ENCODE measurements at regions not wholly inside any gene's neighbourhood (a gene's known extent, or its start where the extent isn't known, plus 50 kb on each side); places are given as distances from the start of the nearest gene placed in this dataset.
"Not testable (repeated sequence)": the region's sequence is repeated elsewhere in the genome, so short reads cannot be mapped to it uniquely, and the experiment has no call there.

DNA sequence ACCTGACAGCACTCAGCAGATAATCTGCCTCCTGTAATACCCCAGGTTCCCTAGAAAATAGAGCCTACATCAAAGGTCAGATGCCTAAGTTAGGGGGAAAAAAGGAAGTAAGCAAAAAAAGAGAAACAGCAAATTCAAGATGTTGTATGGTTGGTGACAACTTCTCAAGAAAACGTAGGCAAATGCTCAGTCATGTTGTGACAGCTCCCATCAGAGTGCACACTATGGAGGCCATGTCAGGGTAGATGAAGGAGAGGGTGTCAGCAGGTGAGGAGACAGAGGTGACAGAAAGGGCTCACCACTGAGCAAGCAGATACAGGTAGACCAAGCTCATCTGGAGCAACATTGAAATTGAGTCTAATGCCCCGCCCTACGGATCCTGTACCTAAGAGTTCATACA is 356.8 kb upstream of the BRINP1 start:
- no peak for DNase-seq

DNA sequence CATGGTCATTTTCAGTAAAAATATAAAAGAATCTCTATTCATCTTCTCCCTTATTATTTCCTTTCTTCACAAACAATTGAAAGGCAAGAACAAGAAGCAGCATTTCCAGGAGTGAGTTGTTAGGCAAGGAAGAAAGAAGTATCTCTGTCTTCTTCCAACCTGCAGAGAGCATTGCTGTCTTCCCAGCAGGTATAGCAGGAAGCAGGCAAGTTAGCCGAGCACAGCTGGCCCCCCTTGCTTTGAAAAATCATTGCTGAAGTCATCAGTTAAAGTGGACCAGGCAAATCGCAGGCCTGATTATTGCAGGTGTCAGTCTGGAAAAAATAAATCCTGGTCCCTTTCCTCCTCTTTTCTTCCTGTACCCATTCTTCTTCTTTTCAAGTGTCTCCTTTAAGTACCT is 353.1 kb upstream of the BRINP1 start:
- DNase-seq: no peak

DNA sequence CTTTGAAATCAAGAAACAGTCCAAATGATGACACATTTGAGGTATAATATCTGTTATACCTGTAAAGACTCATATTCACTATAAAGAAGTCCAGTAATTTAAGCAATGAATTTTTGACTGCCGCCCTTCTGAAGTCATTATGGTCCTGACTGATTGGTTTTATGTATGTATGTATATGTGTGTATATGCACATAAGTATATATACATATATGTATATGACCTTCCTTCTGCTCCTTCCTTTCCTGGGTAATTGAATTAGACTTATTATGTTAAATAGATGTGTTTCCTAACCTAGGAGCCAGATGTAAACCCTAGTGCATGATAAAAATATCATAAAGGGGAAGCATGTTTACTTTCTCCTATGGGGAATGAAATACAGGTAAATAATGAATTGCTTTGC is 343.1 kb upstream of the BRINP1 start:
- DNase-seq: no peak

DNA sequence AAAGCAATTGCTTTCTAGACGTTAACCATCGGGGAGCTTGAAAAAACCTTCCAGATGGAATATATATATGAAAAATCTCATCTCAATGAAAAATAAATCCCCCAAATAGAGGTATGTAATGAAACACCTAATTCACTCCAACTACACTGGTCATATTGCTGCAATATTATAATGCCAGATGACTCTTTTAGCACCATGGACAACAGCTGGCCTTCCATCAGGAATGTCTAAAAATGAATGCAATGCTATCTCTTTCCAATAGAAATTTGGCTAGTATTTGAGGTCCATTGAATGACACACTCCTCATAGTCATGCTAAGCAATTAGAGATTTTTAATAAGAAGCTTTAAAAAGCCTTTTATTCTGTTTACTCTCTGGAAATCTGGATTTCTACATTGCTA is 340.2 kb upstream of the BRINP1 start:
- DNase-seq: no peak

DNA sequence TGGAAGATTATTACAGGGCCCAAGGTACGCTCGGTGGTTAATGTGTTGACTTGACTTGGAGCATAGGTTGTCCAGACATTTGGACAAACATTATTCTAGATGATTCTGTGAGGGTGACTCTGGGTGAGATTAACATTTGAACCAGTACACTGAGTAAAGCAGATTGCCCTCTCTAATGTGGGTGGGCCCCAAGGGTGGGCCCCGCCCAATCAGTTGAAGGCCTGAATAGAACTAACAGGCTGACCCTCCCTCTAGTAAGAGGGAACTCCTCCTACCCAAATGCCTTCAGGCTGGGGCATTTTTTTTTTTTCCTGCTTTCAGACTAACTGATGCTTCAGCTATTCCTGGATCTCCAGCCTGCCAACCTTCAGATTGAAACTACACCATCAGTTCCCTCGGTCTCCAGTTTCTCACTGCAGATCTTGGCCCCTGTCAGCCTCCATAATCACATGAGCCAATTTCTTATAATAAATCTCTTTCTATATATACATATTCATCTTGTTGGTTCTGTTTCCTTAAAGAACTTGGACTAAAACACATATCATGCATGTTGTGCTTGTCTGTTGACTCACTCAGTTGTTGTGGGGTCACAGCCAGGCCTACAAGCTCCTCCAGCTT is 338.1 kb upstream of the BRINP1 start:
- no peak for DNase-seq

DNA sequence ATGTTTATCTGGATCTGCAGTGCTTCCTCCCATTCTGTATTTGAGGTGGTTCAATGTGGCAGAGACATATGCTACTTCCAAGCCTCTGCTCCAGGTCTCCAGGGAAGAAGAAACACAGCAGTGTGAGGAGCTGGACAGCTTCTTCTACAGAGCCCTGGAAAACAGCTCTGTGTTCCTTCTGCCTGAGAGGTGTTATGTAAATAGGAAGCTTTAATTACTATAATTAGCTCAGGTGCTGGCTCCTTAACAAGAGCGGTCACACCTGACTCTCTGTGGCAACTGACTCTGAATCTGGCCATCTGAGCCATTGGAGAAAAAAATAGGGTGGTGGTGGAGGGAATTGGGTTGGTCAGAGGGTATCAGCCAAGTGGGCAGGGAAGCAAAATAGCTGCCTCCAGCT is 332.4 kb upstream of the BRINP1 start:
- DNase-seq: no peak

DNA sequence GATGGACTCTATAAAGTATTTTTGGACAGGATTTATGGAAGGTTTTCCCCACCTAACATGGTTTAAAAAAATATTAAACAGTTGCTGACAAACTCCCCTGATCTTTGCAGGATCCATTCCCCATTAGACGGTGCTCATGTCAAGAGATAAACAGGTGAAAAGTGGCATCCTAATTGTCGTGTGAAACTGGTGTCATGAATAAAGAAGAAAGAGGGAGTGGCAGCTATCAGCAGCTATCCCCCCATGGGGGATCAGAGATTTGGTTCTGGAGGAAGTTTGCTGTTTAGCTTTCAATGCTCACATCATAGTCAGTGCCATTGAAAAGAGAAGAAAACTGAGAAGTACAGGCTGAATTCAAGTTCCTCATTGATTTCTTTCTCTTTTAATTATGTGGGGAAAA is 329.3 kb upstream of the BRINP1 start:
- no peak for DNase-seq

DNA sequence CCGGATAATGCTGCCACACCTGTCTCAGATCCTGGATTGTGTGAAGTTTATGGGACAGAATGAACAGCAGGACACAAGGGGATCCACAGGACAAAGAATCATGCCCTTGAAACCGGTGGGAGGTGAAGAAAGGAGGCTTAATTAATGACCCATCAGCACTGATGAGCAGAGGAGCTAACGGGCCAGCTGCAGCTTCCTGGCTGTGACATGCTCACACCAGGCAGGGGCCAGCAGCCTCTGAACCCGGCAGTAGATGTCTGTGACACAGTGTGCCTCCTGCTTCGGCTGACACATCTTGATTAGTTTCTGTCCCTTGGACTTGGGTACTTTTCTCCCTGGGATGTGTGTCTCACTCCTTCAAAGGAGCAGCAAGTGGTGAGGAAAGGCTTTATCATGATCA is 328.8 kb upstream of the BRINP1 start:
- DNase-seq: no peak

DNA sequence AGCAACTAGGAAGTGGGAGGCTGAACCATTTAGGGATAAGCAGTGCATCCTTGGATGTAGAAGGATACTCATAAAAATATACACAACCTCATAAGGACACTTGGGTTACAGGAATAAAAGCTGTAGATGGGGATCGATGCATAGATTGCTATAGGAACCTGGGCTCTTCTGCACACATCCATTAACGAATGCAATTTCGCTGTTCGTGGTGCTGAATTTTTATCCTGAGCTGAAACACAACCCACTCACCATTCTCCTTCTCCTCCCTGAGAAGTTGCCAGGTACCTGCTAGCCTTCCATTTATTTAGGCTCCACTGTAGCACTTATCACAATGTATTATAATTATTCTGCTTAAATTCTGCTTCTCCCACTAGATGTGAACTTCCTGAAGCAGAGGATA is 320.6 kb upstream of the BRINP1 start:
- DNase-seq: no peak

DNA sequence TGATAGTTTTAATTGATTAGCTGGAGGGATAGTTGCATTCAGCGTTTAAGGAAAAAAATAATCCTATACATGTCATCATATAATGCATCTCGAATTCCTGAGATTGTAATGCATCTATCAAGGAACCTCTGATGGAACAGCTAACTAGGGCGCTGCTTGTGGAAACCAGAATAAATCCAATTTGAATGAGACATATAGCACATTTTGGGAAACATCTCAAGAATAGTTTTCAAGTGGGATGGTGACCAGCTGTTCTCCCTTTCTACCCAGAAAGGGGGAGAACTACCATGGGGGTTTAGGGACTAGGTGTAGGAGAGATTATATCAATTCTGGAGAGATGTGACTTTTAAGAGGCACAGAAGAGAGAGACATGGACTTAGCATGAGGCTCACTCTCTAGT is 319.3 kb upstream of the BRINP1 start:
- no peak for DNase-seq

DNA sequence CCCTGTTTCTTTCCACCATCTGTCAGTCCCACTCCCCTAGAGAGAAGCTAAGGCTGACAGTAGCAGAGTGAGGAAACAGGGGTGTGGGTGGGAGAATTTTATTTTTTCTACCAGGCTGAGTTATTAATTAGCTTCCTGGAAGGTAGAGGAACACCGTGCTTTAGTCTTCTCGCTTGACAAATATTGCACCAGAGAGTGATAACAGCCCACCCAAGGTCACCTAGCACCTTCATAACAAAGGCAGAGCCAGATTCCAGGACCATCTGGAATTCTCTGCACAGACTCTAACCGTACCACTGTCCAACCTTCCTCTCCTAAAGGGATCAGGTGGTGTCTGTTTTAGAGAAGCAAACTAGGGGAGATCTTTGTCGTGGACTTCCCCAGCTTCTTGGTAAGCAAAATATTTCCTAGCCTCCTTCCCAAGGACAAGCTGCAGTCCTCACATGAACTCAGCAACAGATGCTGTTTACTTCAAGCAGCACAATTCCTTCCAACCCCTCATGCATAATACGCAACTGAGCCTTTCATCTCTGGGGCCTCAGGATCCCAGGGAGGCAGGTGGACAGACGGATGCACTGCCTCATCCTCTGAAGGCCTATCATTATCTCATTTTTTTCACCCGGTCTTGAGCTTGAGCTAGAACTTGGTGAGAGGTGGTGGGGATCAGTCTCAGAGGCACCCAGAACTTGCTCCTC is 308.7 kb upstream of the BRINP1 start:
- DNase-seq: no peak

DNA sequence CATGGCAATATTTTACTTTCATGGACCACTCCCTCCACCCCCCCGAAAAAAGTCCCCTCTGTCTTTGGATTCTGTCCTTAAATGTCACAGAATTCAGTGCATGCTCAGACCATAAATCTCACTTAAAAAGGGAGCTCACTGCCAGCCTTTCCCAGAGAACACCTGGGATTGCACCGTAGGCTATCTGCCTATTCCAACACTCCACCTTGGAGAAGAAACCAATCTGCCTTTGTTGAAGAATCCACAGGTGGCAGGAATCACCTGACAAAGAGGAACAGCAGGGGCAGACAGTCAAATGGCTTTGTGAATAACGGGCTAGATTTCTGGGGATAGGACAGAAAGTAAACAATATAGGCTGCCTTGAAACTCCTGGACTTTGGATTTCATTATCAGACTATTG is 306.7 kb upstream of the BRINP1 start:
- DNase-seq: no peak

DNA sequence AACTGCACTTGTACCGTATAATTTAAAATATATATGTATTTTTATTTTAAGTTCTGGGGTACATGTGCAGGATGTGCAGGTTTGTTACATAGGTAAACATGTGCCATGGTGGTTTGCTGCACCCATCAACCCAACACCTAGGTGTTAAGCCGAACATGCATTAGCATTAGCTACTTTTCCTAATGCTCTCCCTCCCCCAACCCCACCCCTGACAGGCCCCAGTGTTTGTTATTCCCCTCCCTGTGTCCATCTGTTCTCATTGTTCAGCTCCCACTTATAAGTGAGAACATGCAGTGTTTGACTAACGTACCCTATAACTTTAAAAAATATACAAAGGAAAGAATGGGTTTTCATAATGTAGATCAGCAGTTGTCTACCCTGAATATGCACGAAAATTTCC is 303.5 kb upstream of the BRINP1 start:
- not testable (repeated sequence) for DNase-seq

DNA sequence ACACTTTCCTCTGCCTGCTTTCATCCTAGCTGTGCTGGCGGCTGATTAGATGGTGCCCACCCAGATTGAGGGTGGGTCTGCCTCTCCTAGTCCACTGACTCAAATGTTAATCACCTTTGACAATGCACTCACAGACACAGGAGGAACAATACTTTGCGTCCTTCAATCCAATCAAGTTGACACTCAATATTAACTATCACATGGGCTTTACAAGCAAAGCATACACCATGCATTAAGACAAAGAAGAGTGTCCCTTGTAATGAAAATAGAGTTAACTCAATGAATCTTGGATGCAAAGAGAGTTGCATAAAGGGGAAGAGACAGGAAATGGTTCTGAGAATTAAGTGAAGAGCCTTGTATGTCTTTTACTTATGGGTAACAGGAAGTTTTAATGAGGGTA is 298.7 kb upstream of the BRINP1 start:
- no peak for DNase-seq

DNA sequence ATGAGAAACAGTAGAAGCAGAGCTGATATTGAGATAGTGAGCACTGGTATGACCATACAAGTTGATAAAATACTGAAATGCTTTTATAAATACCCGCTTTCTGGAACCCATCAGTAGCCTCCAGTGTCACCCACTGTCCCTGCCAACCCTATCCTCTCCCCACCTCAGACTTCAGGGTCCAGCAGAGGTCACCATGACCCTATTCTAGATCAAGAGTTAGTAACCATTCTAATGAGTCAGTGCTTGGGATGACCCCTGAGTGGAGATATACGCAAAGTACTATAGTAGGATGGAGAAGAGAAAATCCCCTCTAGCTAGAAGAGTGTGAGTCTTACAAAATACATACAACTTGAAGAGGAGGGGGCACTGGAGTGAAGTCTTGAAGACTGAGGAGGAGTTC is 297.9 kb upstream of the BRINP1 start:
- no peak for DNase-seq

DNA sequence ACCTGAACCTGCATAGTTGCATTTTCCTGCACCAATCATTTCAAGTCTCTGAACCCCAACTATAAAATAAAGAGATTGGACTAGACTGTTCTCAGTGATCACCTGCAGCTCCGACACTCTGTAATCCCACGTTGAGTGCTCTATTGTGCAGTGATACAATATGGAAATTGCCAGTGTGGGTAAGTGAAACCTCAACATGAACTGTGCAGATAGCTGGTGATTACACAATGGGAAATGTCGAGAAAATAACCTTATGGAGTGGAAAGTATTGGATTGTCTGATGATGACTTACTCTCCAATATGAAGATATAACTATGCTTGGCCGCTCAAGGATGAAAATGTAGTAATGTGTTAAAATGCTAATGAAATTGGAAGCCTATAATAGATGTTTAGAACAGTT is 293.1 kb upstream of the BRINP1 start:
- no peak for DNase-seq

DNA sequence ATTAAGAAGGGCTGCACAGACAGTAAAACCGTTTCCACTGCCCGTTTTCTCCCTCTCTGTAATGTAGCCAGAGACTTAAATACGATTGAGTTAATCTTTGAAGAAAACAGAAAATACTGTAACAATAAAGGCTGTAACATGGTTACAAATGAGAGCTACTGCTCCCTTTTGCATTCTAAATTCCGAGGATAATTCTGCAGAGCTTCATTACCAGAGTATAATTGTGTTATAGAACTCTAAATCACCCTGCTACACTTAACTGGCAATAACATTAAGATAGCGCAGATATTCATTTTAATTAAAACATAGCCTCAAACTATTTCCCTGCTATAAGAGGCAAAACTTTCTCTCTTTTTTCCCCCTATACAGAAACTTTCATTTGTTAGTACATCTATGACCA is 283.7 kb upstream of the BRINP1 start:
- no peak for DNase-seq

DNA sequence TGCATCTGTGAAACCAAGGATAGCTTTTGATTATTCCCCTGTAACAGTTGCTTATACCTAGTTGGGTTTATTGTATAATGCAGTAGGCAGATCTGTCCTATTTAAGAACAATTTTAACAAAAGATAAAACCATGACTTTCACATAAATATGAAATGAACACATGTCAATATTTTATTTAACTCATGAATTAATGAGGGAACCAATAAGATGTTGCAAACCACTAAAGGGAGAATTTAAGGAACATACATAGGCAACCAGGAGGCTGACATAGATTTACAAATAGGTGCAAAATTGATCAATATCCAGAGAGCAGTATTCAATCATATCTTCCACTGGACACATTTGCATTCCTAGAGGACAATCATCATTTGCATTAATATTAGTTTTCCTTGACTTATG is 280.0 kb upstream of the BRINP1 start:
- DNase-seq: no peak

DNA sequence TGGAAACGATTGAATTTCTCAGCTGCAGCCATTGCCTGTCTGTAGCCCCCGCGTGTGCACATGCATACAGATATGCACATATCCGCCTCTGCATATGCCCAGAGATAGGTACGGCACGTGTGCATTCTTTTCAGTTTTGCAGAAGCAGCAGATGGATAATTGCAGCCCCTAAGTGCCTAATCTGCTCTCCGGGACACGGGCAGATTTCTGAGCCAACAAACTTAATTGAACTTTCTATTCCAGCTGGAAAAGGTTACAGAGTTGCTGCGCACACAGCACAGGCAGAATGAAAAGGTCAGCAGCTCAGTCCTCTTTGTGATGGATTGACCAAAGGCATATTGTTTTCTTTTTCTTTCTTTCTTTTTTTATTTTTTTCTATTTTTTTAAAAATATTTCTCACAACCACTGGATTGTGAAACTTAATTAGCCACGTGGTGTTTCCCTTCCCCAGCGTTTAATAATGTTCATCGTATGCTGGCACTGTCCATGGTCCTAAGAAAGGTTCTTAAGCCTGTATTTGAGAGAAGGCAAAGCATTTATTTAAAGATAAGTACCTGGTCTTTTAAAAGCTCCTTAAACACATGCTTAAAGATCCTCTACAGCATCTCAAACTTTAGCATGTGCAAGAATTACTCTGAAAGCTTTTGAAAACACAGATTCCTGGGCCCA is 270.2 kb upstream of the BRINP1 start:
- DNase-seq: no peak

DNA sequence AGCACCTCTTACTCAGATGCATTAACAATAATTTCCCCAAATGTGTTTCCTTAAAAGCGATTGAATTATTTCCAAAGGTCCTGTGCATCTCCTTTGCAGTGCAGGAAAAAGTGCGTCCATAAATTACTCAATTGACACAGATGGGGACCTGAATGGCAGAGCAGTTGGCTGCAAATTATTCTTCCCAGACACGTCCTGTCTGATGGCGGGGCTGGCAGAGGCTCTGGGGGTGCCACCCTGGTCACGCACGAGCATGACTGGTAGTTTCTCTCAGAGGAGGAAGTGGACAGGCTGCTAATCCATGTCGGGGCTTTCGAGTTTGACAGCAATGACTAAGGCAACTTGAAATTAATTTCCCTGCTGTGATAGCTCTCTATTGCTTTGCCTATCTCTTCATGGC is 264.8 kb upstream of the BRINP1 start:
- no peak for DNase-seq

DNA sequence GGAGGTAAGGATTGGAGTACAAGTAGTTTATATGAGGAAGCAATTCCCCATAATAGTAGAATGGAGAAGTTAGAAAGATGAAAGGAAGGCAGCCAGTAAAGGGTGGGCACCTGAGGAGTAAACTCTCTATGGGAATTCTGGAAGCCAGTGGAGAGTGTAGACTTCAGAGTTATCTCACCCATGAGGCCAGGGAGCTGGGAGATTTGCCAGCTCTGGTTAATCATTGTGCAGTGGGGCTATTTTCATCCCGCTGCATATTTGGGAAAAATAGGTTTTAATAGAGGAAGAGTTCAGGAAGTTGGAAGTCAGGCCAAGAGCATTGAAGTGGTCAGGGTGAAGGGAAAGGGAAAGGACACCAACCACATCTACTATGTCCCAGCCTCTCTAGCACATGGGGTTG is 242.3 kb upstream of the BRINP1 start:
- no peak for DNase-seq

DNA sequence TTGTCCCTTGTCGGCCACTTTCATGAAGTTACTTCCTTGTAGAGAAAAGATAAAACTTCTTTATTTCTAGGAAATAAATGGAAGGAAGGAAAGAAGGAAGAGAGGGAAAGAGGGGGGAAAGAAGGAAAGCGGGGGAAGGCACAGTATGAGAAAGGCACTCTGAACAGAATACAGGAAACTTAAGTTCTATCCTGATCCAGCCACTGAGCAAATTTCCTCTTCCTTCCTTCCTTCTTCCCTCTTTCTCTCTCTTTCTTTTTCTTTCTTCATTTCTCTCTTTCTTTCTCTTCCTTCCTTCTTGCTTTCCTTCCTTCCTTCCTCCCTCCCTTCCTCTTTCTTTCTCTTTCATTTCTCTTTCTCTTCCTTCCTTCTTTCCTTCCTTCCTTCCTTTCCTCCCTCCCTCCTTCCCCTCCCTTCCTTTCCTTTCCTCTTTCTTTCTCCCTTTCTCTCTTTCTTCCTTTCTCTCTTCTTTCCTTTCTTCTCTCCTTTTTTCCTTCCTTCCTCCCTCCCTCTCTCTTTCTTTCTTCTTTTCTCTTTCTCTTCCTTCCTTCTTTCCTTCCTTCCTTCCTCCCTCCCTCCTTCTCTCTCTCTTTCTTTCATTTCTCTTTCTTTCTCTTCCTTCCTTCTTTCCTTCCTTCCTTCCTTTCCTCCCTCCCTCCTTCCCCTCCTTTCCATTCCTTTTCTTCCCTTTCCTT is 240.2 kb upstream of the BRINP1 start:
- DNase-seq: no peak

DNA sequence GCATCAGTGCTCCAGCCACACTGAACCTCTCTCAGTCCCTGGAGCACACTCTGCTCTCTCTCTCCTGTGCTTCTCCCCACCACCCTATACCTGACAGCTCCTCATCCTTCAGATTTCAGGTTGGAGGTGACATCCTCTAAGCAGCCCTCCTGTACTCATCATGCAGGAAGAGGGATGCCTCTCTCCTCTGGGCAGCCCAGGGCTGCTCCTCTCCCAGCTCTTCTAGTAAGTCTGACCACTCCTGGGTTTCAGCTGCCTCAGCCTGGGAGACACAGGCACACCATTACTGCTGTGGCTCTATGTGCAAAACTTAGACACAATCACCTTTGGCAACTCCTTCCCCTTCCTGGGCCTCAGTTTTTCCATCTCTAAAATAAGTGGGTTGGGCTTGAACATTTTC is 232.4 kb upstream of the BRINP1 start:
- no peak for DNase-seq

DNA sequence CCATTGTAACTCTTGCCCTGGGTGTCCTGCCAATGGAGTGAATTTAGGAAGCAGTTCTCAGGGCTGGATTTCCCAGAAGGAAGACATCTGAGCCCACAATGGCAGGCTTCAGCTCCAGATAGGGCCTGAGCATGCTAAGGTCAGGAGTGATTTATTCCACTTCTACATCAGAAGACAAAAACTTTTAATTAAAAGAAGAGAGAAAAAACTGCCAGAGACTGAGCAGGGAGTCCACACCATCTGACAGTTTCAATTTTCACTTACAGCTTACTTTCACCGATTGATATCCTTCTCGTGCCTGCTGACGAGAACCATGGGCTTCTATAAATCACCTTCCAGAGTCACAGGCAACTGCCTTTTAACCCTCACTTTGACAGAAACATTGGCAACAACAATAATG is 228.3 kb upstream of the BRINP1 start:
- no peak for DNase-seq
